Lower leg skin (tissue), 4 donors: ENCODE measurements at regions not wholly inside any gene's neighbourhood (a gene's known extent, or its start where the extent isn't known, plus 50 kb on each side); places are given as distances from the start of the nearest gene placed in this dataset.
A peak's percentile ranks its signal among the peaks of the same experiment; 100 is the strongest.
"Not testable (repeated sequence)": the region's sequence is repeated elsewhere in the genome, so short reads cannot be mapped to it uniquely, and the experiment has no call there.

Experiments used
- DNase-seq, 2 donors: peaks; one replicate each; pipeline ENCODE4 v3.0.0-alpha.2; 2019; ENCODE audit warnings: low spot score in 2 of 2
- H3K4me3 ChIP-seq: fragments of 200-600 bp; sonication (generic); 2 replicates; pipeline ENCODE4 v1.5.1; 2017; ENCODE audit warnings: mild to moderate bottlenecking, low read depth; ENCODE audit not compliant: poor library complexity, severe bottlenecking
- CTCF ChIP-seq, 3 donors: fragments of 450-650 bp; IDR thresholded peaks; one replicate each; pipeline ENCODE4 v1.5.1; 2016; ENCODE audit warnings: antibody characterized with exemption in 3 of 3, mild to moderate bottlenecking in 3 of 3, moderate library complexity in 2 of 3
- POLR2A ChIP-seq, 2 donors: fragments of 450-650 bp; IDR thresholded peaks; one replicate each; pipeline ENCODE4 v1.6.1; 2016 to 2017; ENCODE audit warnings: antibody characterized with exemption in 2 of 2, mild to moderate bottlenecking in 1 of 2, moderate library complexity in 1 of 2
- WGBS, 2 donors: methylation state at CpG; one replicate each; pipeline ENCODE4 v1.1.5; 2018; 5-methylcytosine and 5-hydroxymethylcytosine counted together
- intact Hi-C: fragments of 100-400 bp; cut with DNase I; formaldehyde crosslinking; loops from one replicate; pipeline ENCODE4 v1.15.0; 2023; ENCODE audit warnings: low total_unique reads

GRCh38 chr5:18566671-18567070, 932.4 kb downstream of the TAF11L14 start:
- TF ChIP-seq POLR2A (IDR thresholded peaks at IDR 0.05) (no peak), CTCF (IDR thresholded peaks at IDR 0.05) (no peak)
- no peak for DNase-seq
- intact Hi-C loops: no loop called here
- no peak overlapping the region for H3K4me3 ChIP-seq

- H3K4me3 ChIP-seq: no peak overlapping the region
- WGBS, 2 donors: 85 to 91% methylated on average over 4 of the region's 4 CpGs
- no peak for DNase-seq
- intact Hi-C loops: no loop called here
- TF ChIP-seq CTCF (IDR thresholded peaks at IDR 0.05): no peak
- no peak for TF ChIP-seq POLR2A (IDR thresholded peaks at IDR 0.05)
These were observed 942.3 kb downstream of the TAF11L14 start for GRCh38 chr5:18576586-18576985.

- no peak overlapping the region for H3K4me3 ChIP-seq
- 58 to 67% methylated on average over 1 of the region's 1 CpG for WGBS, 2 donors
- intact Hi-C loops: no loop called here
- DNase-seq: no peak
- TF ChIP-seq POLR2A (IDR thresholded peaks at IDR 0.05) (no peak), CTCF (IDR thresholded peaks at IDR 0.05) (no peak)
These were observed 966.9 kb downstream of the TAF11L14 start for GRCh38 chr5:18601185-18601584.

- intact Hi-C loops: no loop called here
- DNase-seq: no peak
- 30% methylated on average over 1 of the region's 1 CpG for WGBS, 2 donors
- no peak overlapping the region for H3K4me3 ChIP-seq
- TF ChIP-seq CTCF (IDR thresholded peaks at IDR 0.05): no peak
- no peak for TF ChIP-seq POLR2A (IDR thresholded peaks at IDR 0.05)
These were observed 968.1 kb downstream of the TAF11L14 start for GRCh38 chr5:18602402-18602801.

- DNase-seq: peak in 1 of 2 donors; percentile 17
- no peak overlapping the region for H3K4me3 ChIP-seq
- intact Hi-C loops: no loop called here
- TF ChIP-seq POLR2A (IDR thresholded peaks at IDR 0.05) (no peak), CTCF (IDR thresholded peaks at IDR 0.05) (no peak)
These were observed 970.9 kb downstream of the TAF11L14 start for GRCh38 chr5:18605186-18605585.

GRCh38 chr5:18607570-18607969, 973.3 kb downstream of the TAF11L14 start:
- WGBS, 2 donors: 76 to 81% methylated on average over 5 of the region's 5 CpGs
- no peak for DNase-seq
- H3K4me3 ChIP-seq: no peak overlapping the region
- TF ChIP-seq CTCF (IDR thresholded peaks at IDR 0.05): no peak
- no peak for TF ChIP-seq POLR2A (IDR thresholded peaks at IDR 0.05)
- intact Hi-C loops: no loop called here

GRCh38 chr5:18617191-18617590, 982.9 kb downstream of the TAF11L14 start:
- H3K4me3 ChIP-seq, intact Hi-C loops, DNase-seq: not testable (repeated sequence)
- WGBS, 2 donors: 87 to 91% methylated on average over 2 of the region's 2 CpGs
